CD14-positive monocyte (primary cell): ENCODE measurements at regions not wholly inside any gene's neighbourhood (a gene's known extent, or its start where the extent isn't known, plus 50 kb on each side); places are given as distances from the start of the nearest gene placed in this dataset.
A peak's percentile ranks its signal among the peaks of the same experiment; 100 is the strongest.

Experiments
- DNase-seq, 3 donors: peaks; one replicate each; pipeline ENCODE4 v3.0.0-alpha.2; 2011 to 2022
- H2AFZ ChIP-seq: 2 replicates; pipeline ENCODE4 v1.6.0; 2012; ENCODE audit warnings: mild to moderate bottlenecking, low read depth, low read length, inconsistent platforms; ENCODE audit not compliant: insufficient read depth, poor library complexity, severe bottlenecking
- H3K27ac ChIP-seq, 2 donors: 1 replicate in 1 of 2; 2 replicates in 1 of 2; pipeline ENCODE4 v1.5.1; 2012 to 2013; ENCODE audit warnings: low read length in 2 of 2, control low read depth in 1 of 2, inconsistent platforms in 1 of 2, low read depth in 1 of 2, mild to moderate bottlenecking in 1 of 2
- H3K27me3 ChIP-seq, 2 donors: one replicate each; pipeline versions ENCODE4 v1.6.0 to v1.6.1; 2011 to 2013; ENCODE audit warnings: low read length in 2 of 2; ENCODE audit not compliant: control insufficient read depth in 2 of 2, insufficient read depth in 2 of 2
- H3K36me3 ChIP-seq, 2 donors: replicated peaks in 1 of 2; 1 replicate in 1 of 2; 2 replicates in 1 of 2; pipeline versions ENCODE4 v1.5.1 to v1.6.1; 2012 to 2013; ENCODE audit warnings: low read length in 2 of 2, control low read depth in 1 of 2, inconsistent platforms in 1 of 2, mild to moderate bottlenecking in 1 of 2; ENCODE audit not compliant: insufficient read depth in 2 of 2, control insufficient read depth in 1 of 2
- H3K4me1 ChIP-seq, 2 donors: 1 replicate in 1 of 2; 2 replicates in 1 of 2; pipeline versions ENCODE4 v1.5.1 to v1.6.1; 2012 to 2013; ENCODE audit warnings: low read length in 2 of 2, control low read depth in 1 of 2, inconsistent platforms in 1 of 2, mild to moderate bottlenecking in 1 of 2, moderate library complexity in 1 of 2; ENCODE audit not compliant: insufficient read depth in 2 of 2, control insufficient read depth in 1 of 2
- H3K4me2 ChIP-seq: replicated peaks from 2 replicates; pipeline ENCODE3; 2012; ENCODE audit warnings: low read length, moderate library complexity, mild to moderate bottlenecking; ENCODE audit not compliant: poor library complexity, severe bottlenecking; ENCODE audit errors: extremely low read depth
- H3K4me3 ChIP-seq, 3 experiments: fragments of 200-600 bp in 1 of 3; sonication (generic) in 1 of 3; replicated peaks in 1 of 3; 1 replicate in 2 of 3; 2 replicates in 1 of 3; pipeline ENCODE4 v1.5.1; 2011 to 2013; ENCODE audit warnings: low read length in 3 of 3, mild to moderate bottlenecking in 3 of 3, control low read depth in 2 of 3, low read depth in 2 of 3, inconsistent platforms in 1 of 3, moderate library complexity in 1 of 3
- H3K79me2 ChIP-seq: 2 replicates; pipeline ENCODE4 v1.6.0; 2012; ENCODE audit warnings: mild to moderate bottlenecking, control low read depth, inconsistent platforms, low read length, moderate library complexity; ENCODE audit not compliant: insufficient read depth
- H3K9ac ChIP-seq: 2 replicates; pipeline ENCODE4 v1.6.0; 2017; ENCODE audit warnings: low read length, mild to moderate bottlenecking; ENCODE audit not compliant: insufficient read depth, poor library complexity, severe bottlenecking
- H3K9me3 ChIP-seq, 2 donors: replicated peaks in 1 of 2; 1 replicate in 1 of 2; 2 replicates in 1 of 2; pipeline versions ENCODE4 v1.5.1 to v1.6.1; 2012 to 2013; ENCODE audit warnings: low read length in 2 of 2, control low read depth in 1 of 2; ENCODE audit not compliant: control insufficient read depth in 1 of 2, insufficient read depth in 1 of 2
- H4K20me1 ChIP-seq: 2 replicates; pipeline ENCODE4 v1.6.0; 2012; ENCODE audit warnings: mild to moderate bottlenecking, low read length, control low read depth, moderate library complexity; ENCODE audit not compliant: insufficient read depth
- H3K27ac Mint-ChIP-seq, 7 donors: one replicate each; pipeline ENCODE4 v1.8.0; 2020; ENCODE audit warnings: mild to moderate bottlenecking in 7 of 7, mixed read lengths in 7 of 7, moderate library complexity in 6 of 7, inconsistent platforms in 2 of 7
- H3K27me3 Mint-ChIP-seq, 3 donors: one replicate each; pipeline ENCODE4 v1.8.0; 2021 to 2022; ENCODE audit warnings: low read depth in 3 of 3, mild to moderate bottlenecking in 3 of 3, mixed read lengths in 3 of 3, moderate library complexity in 3 of 3, inconsistent platforms in 1 of 3
- H3K36me3 Mint-ChIP-seq, 2 donors: one replicate each; pipeline ENCODE4 v1.8.0; 2020; ENCODE audit warnings: mixed read lengths in 2 of 2, inconsistent platforms in 1 of 2, mild to moderate bottlenecking in 1 of 2
- H3K4me1 Mint-ChIP-seq: one replicate; pipeline ENCODE4 v1.8.0; 2020; ENCODE audit warnings: mild to moderate bottlenecking, mixed read lengths
- H3K4me3 Mint-ChIP-seq, 2 donors: one replicate each; pipeline ENCODE4 v1.8.0; 2020; ENCODE audit warnings: mild to moderate bottlenecking in 2 of 2, mixed read lengths in 2 of 2, moderate library complexity in 1 of 2
- H3K9me3 Mint-ChIP-seq, 7 donors: one replicate each; pipeline ENCODE4 v1.8.0; 2020 to 2022; ENCODE audit warnings: mixed read lengths in 7 of 7, mild to moderate bottlenecking in 6 of 7, moderate library complexity in 6 of 7, inconsistent platforms in 2 of 7
- WGBS: methylation state at CpG from one replicate; pipeline ENCODE4 v1.1.5; 2013; ENCODE audit warnings: missing lambda C conversion rate; ENCODE audit not compliant: insufficient coverage; 5-methylcytosine and 5-hydroxymethylcytosine counted together
- intact Hi-C, 2 donors: fragments of 100-400 bp; cut with micrococcal nuclease; formaldehyde crosslinking; loops; one replicate each; pipeline versions ENCODE4 v1.15.0 to v1.15.1; 2023
- TF ChIP-seq, protein P1 (sequence below): fragments of 200-600 bp; IDR thresholded peaks from one replicate; pipeline ENCODE4 v1.8.0; 2022; ENCODE audit warnings: antibody characterized with exemption, mild to moderate bottlenecking

DNA sequence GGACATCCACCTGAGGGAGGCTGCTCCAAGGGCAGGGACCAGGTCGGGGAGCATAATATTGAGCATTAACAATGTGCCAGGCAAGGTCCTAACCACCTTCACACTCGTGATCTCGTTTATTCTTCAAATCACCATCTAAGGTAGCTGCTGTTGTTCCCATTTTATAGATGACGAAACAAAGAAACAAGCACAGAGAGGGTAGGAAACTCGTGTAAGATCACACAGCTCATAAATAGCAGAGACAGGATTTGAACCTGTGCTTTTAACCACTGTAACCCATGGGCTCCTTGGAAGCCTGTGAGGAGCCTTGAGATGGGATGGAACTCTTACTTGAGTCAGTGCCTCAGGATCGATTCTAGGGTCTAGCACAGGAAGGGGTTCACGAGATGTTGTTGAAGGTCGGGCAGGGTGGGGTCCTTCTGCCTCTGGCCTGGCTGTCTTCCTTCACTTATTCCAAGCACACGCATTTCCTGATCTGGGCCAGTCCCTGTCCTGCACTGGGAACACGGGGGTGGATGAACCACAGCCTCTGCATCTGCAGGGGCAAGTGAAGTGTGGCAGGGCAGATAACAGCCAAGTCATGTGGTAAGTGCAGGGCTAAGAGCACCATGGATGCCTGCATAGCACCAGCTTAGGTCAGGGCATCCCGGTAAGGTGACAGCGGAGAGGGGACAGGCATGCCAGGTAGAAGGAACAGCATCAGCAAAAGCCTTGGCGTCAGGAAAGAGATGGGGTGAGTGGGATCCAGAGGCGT lies 188.1 kb downstream of the MELK start:
- H3K9me3 ChIP-seq = peaks cover 0 to 9% of the 10 kb centered on the region in 2 donors
- Mint-ChIP-seq H3K27me3 (peaks cover 5 to 7% (median 6%) of the 10 kb centered on the region in 3 donors), H3K36me3 (no peaks in the 10 kb centered on the region), H3K9me3 (peaks cover 0 to 2% (median 0%) of the 10 kb centered on the region in 7 donors), H3K27ac (no peak overlapping the region), H3K4me1 (no peaks in the 10 kb centered on the region), H3K4me3 (peak overlapping the region in 1 of 2 donors; percentile 20)
- H3K4me3 ChIP-seq = no peak overlapping the region
- no peak overlapping the region for H3K27ac ChIP-seq
- TF ChIP-seq, protein P1, sequence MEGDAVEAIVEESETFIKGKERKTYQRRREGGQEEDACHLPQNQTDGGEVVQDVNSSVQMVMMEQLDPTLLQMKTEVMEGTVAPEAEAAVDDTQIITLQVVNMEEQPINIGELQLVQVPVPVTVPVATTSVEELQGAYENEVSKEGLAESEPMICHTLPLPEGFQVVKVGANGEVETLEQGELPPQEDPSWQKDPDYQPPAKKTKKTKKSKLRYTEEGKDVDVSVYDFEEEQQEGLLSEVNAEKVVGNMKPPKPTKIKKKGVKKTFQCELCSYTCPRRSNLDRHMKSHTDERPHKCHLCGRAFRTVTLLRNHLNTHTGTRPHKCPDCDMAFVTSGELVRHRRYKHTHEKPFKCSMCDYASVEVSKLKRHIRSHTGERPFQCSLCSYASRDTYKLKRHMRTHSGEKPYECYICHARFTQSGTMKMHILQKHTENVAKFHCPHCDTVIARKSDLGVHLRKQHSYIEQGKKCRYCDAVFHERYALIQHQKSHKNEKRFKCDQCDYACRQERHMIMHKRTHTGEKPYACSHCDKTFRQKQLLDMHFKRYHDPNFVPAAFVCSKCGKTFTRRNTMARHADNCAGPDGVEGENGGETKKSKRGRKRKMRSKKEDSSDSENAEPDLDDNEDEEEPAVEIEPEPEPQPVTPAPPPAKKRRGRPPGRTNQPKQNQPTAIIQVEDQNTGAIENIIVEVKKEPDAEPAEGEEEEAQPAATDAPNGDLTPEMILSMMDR = no peak
- no peaks in the 10 kb centered on the region for H3K36me3 ChIP-seq
- intact Hi-C loops = no loop called here
- no peak overlapping the region for H3K4me2 ChIP-seq
- no peaks in the 10 kb centered on the region for H3K27me3 ChIP-seq
- H3K79me2 ChIP-seq = no peaks in the 10 kb centered on the region
- H4K20me1 ChIP-seq = no peaks in the 10 kb centered on the region
- 72% methylated on average over 9 of the region's 14 CpGs for WGBS
- no peak overlapping the region for H2AFZ ChIP-seq
- DNase-seq = no peak
- no peak overlapping the region for H3K9ac ChIP-seq
- peaks cover 5 to 11% of the 10 kb centered on the region in 2 donors for H3K4me1 ChIP-seq

DNA sequence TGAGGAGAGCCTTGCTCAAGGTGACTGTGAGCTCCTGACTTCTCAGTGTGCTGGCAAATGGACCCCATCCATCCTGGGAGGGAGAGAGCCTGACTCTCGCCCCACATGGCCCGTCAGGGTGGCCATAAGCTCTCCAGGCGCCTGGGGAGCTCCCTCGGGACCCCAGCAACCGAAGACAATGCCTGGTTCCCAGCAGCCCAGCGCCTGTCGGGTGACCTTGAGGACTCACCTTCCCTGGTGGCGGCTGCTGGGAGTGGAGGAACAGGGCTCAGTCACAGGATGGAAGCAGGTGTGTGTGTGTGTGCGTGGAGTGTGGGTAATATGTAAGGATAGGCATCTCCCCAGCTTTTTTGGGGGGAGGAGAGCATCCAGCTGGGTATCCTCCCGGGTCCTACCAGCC lies 190.3 kb downstream of the MELK start:
- H3K36me3 Mint-ChIP-seq = no peaks in the 10 kb centered on the region
- no peak for DNase-seq
- peaks cover 3% of the 10 kb centered on the region for H3K4me1 Mint-ChIP-seq
- Histone ChIP-seq H3K4me2 (no peak overlapping the region), H3K9ac (no peak overlapping the region), H4K20me1 (no peaks in the 10 kb centered on the region), H3K36me3 (no peaks in the 10 kb centered on the region), H3K4me1 (peaks cover 5 to 16% of the 10 kb centered on the region in 2 donors), H3K27me3 (no peaks in the 10 kb centered on the region), H3K4me3 (no peak overlapping the region), H3K9me3 (peaks cover 0 to 12% of the 10 kb centered on the region in 2 donors), H2AFZ (no peak overlapping the region), H3K79me2 (no peaks in the 10 kb centered on the region), H3K27ac (no peak overlapping the region)
- TF ChIP-seq, protein P1 = no peak
- peak overlapping the region in 1 of 7 donors; percentile 23 for H3K27ac Mint-ChIP-seq
- H3K27me3 Mint-ChIP-seq = peaks cover 2 to 12% (median 9%) of the 10 kb centered on the region in 3 donors
- H3K4me3 Mint-ChIP-seq = no peak overlapping the region
- intact Hi-C loops = no loop called here
- peaks cover 1 to 7% (median 4%) of the 10 kb centered on the region in 7 donors for H3K9me3 Mint-ChIP-seq
- WGBS = 74% methylated on average over 10 of the region's 10 CpGs
